ENCODE measurements at regions not wholly inside any gene's neighbourhood (a gene's known extent, or its start where the extent isn't known, plus 50 kb on each side); places are given as distances from the start of the nearest gene placed in this dataset.
"Not testable (repeated sequence)": the region's sequence is repeated elsewhere in the genome, so short reads cannot be mapped to it uniquely, and the experiment has no call there.

- H3K4me3 ChIP-seq (ENCODE audit: control insufficient read depth, low read depth, low read length): no peak overlapping the region
- TF ChIP-seq CTCF (IDR thresholded peaks at IDR 0.05; ENCODE audit: control insufficient read depth, insufficient read depth, low read depth, low read length, missing control alignments): no peak
- no peak for DNase-seq (ENCODE audit: low read depth)
Observed at GRCh38 chr5:13350767-13351166, 593.7 kb downstream of the DNAH5 start.

- no peak for TF ChIP-seq CTCF (IDR thresholded peaks at IDR 0.05; ENCODE audit: control insufficient read depth, insufficient read depth, low read depth, low read length, missing control alignments)
- no peak for DNase-seq (ENCODE audit: low read depth)
Observed at GRCh38 chr5:13348568-13348967, 595.9 kb downstream of the DNAH5 start.

GRCh38 chr5:13346401-13346800, 598.1 kb downstream of the DNAH5 start:
- no peak for TF ChIP-seq CTCF (IDR thresholded peaks at IDR 0.05; ENCODE audit: control insufficient read depth, insufficient read depth, low read depth, low read length, missing control alignments)
- DNase-seq (ENCODE audit: low read depth): no peak
- no peak overlapping the region for H3K4me3 ChIP-seq (ENCODE audit: control insufficient read depth, low read depth, low read length)

More at GRCh38 chr5:13348568-13348967, 595.9 kb downstream of the DNAH5 start:
- H3K4me3 ChIP-seq (ENCODE audit: control insufficient read depth, low read depth, low read length): no peak overlapping the region

- TF ChIP-seq CTCF (IDR thresholded peaks at IDR 0.05; ENCODE audit: control insufficient read depth, insufficient read depth, low read depth, low read length, missing control alignments): no peak
- H3K4me3 ChIP-seq (ENCODE audit: control insufficient read depth, low read depth, low read length): no peak overlapping the region
- DNase-seq (ENCODE audit: low read depth): no peak
Observed at GRCh38 chr5:13339093-13339492, 605.4 kb downstream of the DNAH5 start.

GRCh38 chr5:13335026-13335425, 609.5 kb downstream of the DNAH5 start:
- DNase-seq (ENCODE audit: low read depth); H3K4me3 ChIP-seq (ENCODE audit: control insufficient read depth, low read depth, low read length): not testable (repeated sequence)

- H3K4me3 ChIP-seq (ENCODE audit: control insufficient read depth, low read depth, low read length): no peak overlapping the region
- no peak for TF ChIP-seq CTCF (IDR thresholded peaks at IDR 0.05; ENCODE audit: control insufficient read depth, insufficient read depth, low read depth, low read length, missing control alignments)
- no peak for DNase-seq (ENCODE audit: low read depth)
Observed at GRCh38 chr5:13331585-13331984, 612.9 kb downstream of the DNAH5 start.

GRCh38 chr5:13328316-13328715, 616.2 kb downstream of the DNAH5 start:
- DNase-seq (ENCODE audit: low read depth): no peak
- no peak overlapping the region for H3K4me3 ChIP-seq (ENCODE audit: control insufficient read depth, low read depth, low read length)

More at GRCh38 chr5:13328316-13328715, 616.2 kb downstream of the DNAH5 start:
- TF ChIP-seq CTCF (IDR thresholded peaks at IDR 0.05; ENCODE audit: control insufficient read depth, insufficient read depth, low read depth, low read length, missing control alignments): no peak

Measured in AG09309 (cell line).